Endothelial cell of umbilical vein (primary cell): ENCODE measurements at regions not wholly inside any gene's neighbourhood (a gene's known extent, or its start where the extent isn't known, plus 50 kb on each side); places are given as distances from the start of the nearest gene placed in this dataset.
"Not testable (repeated sequence)": the region's sequence is repeated elsewhere in the genome, so short reads cannot be mapped to it uniquely, and the experiment has no call there.

Source experiments
- BruUV-seq: library from RNA; stranded (reverse); fragments of 400-500 nt; replicated peaks from 2 replicates; lab custom pipeline; 2021; lab: Mats Ljungman, UMichigan
- CTCF ChIA-PET: fragments of 300-600, 350-600 bp; sonication (Branson Sonifier 250); formaldehyde crosslinking; loops from one replicate; lab custom pipeline; 2021; ENCODE audit warnings: antibody characterized with exemption, inconsistent platforms; lab: Charles Lee
- POLR2A ChIA-PET: fragments of 300-600, 350-600 bp; sonication (Branson Sonifier 250); formaldehyde crosslinking; loops from one replicate; lab custom pipeline; 2021; ENCODE audit warnings: antibody characterized with exemption, inconsistent platforms; lab: Charles Lee
- DNase-seq: peaks from one replicate; pipeline ENCODE4 v3.0.0-alpha.2; 2011; ENCODE audit warnings: low read depth, low spot score
- FAIRE-seq: peaks from 2 replicates; lab custom pipeline; 2011; peaks lifted over from hg19 to GRCh38; lab: Jason Lieb, UNC
- H2AFZ ChIP-seq: 2 replicates; pipeline ENCODE4 v1.6.0; 2012; ENCODE audit warnings: low read depth, low read length, control low read depth, inconsistent platforms
- H3K27ac ChIP-seq: 2 replicates; pipeline ENCODE4 v1.5.1; 2011; ENCODE audit warnings: low read depth, mild to moderate bottlenecking, control low read depth, low read length, moderate library complexity; ENCODE audit not compliant: insufficient read depth
- H3K27me3 ChIP-seq, 2 experiments: 2 replicates each; pipeline versions ENCODE4 v1.6.0 to v1.6.1; 2011; ENCODE audit warnings: low read length in 2 of 2, mixed read lengths in 1 of 2; ENCODE audit not compliant: control insufficient read depth in 2 of 2, insufficient read depth in 2 of 2
- H3K36me3 ChIP-seq, 2 experiments: 2 replicates in 1 of 2; 3 replicates in 1 of 2; pipeline ENCODE4 v1.5.1; 2011; ENCODE audit warnings: low read length in 2 of 2, mild to moderate bottlenecking in 1 of 2, moderate library complexity in 1 of 2; ENCODE audit not compliant: control insufficient read depth in 2 of 2, insufficient read depth in 2 of 2; ENCODE audit errors: extremely low read depth in 1 of 2
- H3K4me1 ChIP-seq: 3 replicates; pipeline ENCODE4 v1.5.1; 2011; ENCODE audit warnings: mild to moderate bottlenecking, low read length; ENCODE audit not compliant: control insufficient read depth, insufficient read depth; ENCODE audit errors: extremely low read depth
- H3K4me2 ChIP-seq: 2 replicates; pipeline ENCODE4 v1.6.1; 2011; ENCODE audit warnings: low read length, control low read depth, mixed read lengths; ENCODE audit not compliant: insufficient read depth
- H3K4me3 ChIP-seq, 3 experiments: fragments of 200-600 bp in 1 of 3; sonication (generic), shearing (Covaris generic) in 1 of 3; replicated peaks in 1 of 3; 2 replicates each; pipeline ENCODE4 v1.5.1; 2011 to 2016; ENCODE audit warnings: control low read depth in 3 of 3, low read length in 3 of 3, mild to moderate bottlenecking in 2 of 3, inconsistent platforms in 1 of 3, low read depth in 1 of 3, moderate library complexity in 1 of 3; ENCODE audit not compliant: insufficient read depth in 1 of 3
- H3K79me2 ChIP-seq: 2 replicates; pipeline ENCODE4 v1.6.0; 2012; ENCODE audit warnings: low read length, inconsistent platforms; ENCODE audit not compliant: control insufficient read depth, insufficient read depth
- H3K9ac ChIP-seq: replicated peaks from 2 replicates; pipeline ENCODE3; 2011; ENCODE audit warnings: low read length, control low read depth; ENCODE audit not compliant: insufficient read depth; ENCODE audit errors: extremely low read depth
- H3K9me1 ChIP-seq: replicated peaks from 3 replicates; pipeline ENCODE4 v1.6.0; 2011; ENCODE audit warnings: mild to moderate bottlenecking, low read length; ENCODE audit not compliant: control insufficient read depth, insufficient read depth; ENCODE audit errors: extremely low read depth
- H3K9me3 ChIP-seq: replicated peaks from 2 replicates; pipeline ENCODE4 v1.5.1; 2012; ENCODE audit warnings: low read length, inconsistent platforms; ENCODE audit not compliant: control insufficient read depth, insufficient read depth
- H4K20me1 ChIP-seq: replicated peaks from 2 replicates; pipeline ENCODE3; 2011; ENCODE audit warnings: mild to moderate bottlenecking, low read length; ENCODE audit not compliant: control insufficient read depth, insufficient read depth; ENCODE audit errors: extremely low read depth
- POLR2AphosphoS5 ChIP-seq: IDR thresholded peaks from 2 replicates; pipeline ENCODE4 v1.6.1; 2012; ENCODE audit warnings: low read depth, mild to moderate bottlenecking, control low read depth, low read length, moderate library complexity; ENCODE audit not compliant: insufficient read depth
- dilution Hi-C: fragments of 300-500 bp; cut with MboI; formaldehyde crosslinking; loops from one replicate; pipeline ENCODE4 v1.15.0; 2019; ENCODE audit warnings: low sequenced_read_pairs; ENCODE audit not compliant: extremely low pct_ligation_motif_present
- intact Hi-C: fragments of 100-400 bp; cut with micrococcal nuclease; formaldehyde crosslinking; loops from one replicate; pipeline ENCODE4 v1.10.0; 2022
- TF ChIP-seq, protein P1 (sequence below): IDR thresholded peaks from 2 replicates; pipeline ENCODE4 v1.6.1; 2011; ENCODE audit not compliant: insufficient read depth, insufficient read length

DNA sequence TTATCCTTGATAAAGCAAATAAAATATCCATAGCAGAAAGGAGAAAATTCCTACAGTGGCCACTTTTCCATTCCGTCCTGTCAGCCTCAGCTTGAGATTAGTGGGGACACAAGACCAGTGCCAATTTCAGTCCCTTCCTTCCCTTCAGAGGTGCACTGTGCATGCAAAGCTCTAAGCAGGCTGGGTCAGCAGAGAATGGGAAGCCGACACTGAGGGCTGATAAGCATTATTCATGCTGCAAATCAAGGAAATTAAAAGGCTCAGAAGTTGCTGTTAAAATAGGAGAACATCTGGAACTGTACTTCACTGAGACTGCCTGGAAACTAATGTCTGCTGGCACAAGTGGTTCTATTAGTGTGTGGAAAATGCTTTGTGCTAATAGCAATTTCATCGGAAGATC lies 534.3 kb downstream of the ADCYAP1 start:
- POLR2A ChIA-PET, result no interaction called here
- dilution Hi-C loops, result no loop called here
- intact Hi-C loops, result no loop called here
- H3K79me2 ChIP-seq, result no peaks in the 10 kb centered on the region
- H3K9ac ChIP-seq, result no peak overlapping the region
- no peaks in the 10 kb centered on the region for H3K36me3 ChIP-seq
- no peak for FAIRE-seq
- no peaks in the 10 kb centered on the region for H3K9me1 ChIP-seq
- no TSS peak for BruUV-seq
- H2AFZ ChIP-seq, result no peak overlapping the region
- H3K27ac ChIP-seq, result no peak overlapping the region
- CTCF ChIA-PET, result no interaction called here
- H3K9me3 ChIP-seq, result no peaks in the 10 kb centered on the region
- TF ChIP-seq, protein P1, sequence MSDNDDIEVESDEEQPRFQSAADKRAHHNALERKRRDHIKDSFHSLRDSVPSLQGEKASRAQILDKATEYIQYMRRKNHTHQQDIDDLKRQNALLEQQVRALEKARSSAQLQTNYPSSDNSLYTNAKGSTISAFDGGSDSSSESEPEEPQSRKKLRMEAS, result no peak
- TF ChIP-seq POLR2AphosphoS5, result no peak
- H4K20me1 ChIP-seq, result no peaks in the 10 kb centered on the region
- no peak overlapping the region for H3K4me2 ChIP-seq
- no peaks in the 10 kb centered on the region for H3K4me1 ChIP-seq
- no peaks in the 10 kb centered on the region for H3K27me3 ChIP-seq
- H3K4me3 ChIP-seq, result no peak overlapping the region
- no peak for DNase-seq

DNA sequence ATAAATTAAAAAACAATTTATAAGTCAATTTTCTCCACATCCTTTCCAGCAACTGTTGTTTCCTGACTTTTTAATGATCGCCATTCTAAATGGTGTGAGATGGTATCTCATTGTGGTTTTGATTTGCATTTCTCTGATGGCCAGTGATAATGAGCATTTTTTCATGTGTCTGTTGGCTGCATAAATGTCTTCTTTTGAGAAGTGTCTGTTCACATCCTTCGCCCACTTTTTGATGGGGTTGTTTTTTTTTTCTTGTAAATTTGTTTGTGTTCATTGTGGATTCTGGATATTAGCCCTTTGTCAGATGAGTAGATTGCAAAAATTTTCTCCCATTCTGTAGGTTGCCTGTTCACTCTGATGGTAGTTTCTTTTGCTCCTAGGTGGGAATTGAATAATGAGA lies 539.4 kb downstream of the ADCYAP1 start:
- H3K9me3 ChIP-seq, H2AFZ ChIP-seq, H3K27me3 ChIP-seq, intact Hi-C loops, H4K20me1 ChIP-seq, CTCF ChIA-PET, H3K9me1 ChIP-seq, FAIRE-seq, H3K9ac ChIP-seq, BruUV-seq, dilution Hi-C loops, DNase-seq, H3K79me2 ChIP-seq, H3K27ac ChIP-seq, H3K36me3 ChIP-seq, H3K4me3 ChIP-seq, H3K4me2 ChIP-seq, H3K4me1 ChIP-seq, POLR2A ChIA-PET: not testable (repeated sequence)
